ENCODE measurements at regions not wholly inside any gene's neighbourhood (a gene's known extent, or its start where the extent isn't known, plus 50 kb on each side); places are given as distances from the start of the nearest gene placed in this dataset.

DNA sequence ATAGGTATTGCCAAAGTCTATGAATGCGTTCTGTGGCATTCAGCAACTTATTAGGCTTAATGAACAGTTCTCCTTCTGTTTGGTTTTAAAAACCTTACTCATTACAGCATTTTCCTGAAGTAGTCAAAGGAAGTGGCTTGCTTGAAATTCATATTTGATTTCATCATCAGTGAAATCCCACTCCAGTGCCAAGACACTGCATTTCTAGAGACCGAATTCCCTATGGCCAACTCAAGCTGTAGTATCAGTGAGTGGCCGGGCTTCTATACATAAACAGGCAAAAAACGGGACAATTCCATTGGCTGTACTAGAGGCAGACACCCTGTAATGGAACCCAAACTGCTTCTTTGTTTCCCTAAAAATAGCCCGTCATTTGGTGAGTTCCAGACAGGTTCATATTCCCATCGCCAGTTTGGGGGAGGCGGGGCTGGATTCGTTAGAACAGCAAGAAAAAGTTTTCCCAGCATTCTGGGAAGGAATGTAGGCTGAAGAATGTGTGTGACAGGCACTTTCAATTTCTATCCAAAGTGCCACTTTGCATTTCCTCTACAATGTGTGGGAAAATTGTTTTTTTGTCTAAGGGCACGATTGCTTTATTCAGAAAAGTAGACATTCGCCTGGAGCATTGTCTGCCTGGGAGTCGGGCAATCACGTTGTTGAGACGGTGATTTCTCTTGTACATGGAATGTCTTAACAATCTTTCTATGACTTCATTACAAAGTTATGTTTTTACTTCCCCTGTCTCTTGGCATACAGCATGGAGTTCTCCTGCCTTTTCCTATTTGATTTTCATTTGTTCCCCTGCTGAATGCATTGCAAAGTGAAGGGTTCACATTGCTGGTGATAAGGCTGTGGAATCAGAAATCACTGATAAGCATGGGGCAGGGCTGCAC is 141.8 kb upstream of the MAST4 start:
- DNase-seq (ENCODE audit: insufficient read length, low spot score): no peak
- no peak for FAIRE-seq

DNA sequence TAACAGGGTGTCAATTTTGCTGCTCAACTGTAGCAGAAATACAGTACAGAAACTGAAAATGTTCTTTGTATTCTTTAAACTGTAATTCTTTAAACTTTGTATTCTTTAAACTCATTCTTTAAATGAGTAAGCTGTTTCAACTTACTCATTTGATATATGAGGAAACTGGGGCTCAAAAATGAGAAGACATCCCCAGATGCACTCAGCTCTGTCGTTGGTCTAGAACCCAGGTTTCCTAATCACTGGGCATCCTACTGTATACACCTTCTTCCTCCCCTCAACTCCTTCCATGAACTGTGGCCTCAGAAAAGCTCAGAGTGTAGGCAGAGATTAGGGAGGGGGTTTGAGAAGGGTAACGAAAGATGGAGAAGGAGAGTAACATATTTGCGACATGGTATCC is 136.5 kb upstream of the MAST4 start:
- DNase-seq (ENCODE audit: insufficient read length, low spot score) (no peak), FAIRE-seq (no peak)

DNA sequence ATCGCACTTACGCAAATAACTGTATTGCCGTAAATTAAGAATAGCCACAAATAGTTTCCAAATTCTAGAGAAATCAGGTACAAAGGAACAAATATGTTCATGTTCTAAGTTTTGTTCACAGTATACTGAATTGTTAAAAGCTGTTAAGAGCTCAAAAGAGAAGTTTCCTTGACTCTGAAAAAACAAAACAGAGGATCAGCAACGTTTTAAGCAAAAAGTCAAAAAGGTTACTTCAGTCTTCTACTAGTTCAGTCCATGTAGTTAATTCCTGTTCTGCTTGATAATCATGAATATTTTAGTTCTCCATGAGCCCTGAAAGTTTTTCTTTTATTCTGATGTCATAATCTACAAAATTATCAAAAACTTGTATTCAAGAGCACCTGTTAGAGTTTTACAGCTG is 128.6 kb upstream of the MAST4 start:
- FAIRE-seq (no peak), DNase-seq (ENCODE audit: insufficient read length, low spot score) (no peak)

DNA sequence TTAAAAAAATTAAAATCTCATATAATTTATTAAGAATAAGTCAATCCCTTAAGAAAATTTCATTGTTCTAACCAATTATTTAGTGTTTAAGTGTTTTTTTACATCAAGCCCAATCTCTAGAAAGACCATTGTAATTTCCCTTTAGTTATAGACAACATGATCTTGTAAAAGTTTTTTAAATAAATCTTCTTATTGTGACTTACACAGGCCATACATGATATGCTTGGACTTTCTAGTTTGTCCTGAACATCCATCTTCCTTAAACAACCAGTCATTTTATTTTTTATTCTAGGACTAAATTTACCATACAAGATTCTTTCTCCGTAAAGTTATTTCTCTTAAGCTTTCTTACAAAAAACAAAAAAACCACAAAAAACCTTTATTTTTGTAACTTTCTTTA is 126.5 kb upstream of the MAST4 start:
- FAIRE-seq (no peak), DNase-seq (ENCODE audit: insufficient read length, low spot score) (no peak)

DNA sequence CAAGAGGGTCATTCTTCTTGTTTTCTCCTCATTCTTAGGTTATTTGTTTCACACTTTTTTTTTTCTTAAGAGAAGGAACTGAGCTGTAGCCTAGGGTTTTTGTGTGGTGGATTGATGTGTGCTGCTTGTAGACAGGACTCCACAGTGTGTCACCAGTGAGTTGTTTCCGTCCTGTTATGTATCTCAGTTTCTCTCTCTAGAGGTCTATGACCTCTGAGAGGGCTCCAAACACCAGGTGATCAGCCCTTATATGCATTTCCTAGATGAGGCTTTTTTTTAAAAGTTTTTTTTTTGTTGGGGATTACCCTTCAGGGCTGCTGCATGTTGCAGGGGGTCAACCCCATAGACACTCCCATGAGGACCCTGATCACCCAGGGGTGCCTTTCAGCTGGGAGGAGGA is 124.2 kb upstream of the MAST4 start:
- FAIRE-seq (no peak), DNase-seq (ENCODE audit: insufficient read length, low spot score) (no peak)

DNA sequence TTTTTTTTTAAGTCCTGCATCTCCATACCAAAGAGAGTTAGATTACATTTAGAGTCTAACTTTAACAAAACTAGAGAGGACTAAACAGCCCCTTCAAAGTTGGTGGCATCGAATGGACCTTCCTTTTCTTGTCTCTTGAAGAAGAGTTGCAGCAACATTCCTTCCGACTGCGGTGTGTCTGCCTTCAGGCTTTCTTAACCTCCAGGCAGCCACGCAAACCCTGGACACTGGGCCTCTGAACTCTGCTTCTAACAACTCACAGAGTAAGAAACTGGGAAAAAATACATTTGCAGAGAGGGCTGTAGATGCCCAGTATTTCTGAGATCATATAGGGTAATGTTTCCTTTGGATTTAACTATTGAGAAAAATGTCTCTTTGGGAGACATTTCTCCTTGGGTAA is 120.5 kb upstream of the MAST4 start:
- no peak for FAIRE-seq

DNA sequence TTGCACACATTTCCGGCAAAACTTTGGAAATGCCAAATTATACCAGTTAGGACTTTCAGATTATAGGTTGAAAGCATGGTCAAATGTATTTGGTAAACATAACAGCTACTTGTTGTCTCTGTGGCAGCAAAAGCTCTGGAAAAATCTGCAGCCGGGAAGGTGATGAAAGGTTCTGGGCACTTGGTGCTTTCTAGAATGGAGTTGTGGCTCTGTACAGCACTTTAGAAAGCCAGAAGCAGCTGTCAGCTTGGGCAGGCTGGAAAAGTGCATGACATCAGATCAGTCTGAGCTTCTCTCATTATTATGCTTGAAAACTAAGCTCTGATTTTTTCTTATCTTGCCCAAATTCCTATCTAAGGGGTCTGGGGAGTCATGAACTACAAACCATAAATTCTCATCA is 118.6 kb upstream of the MAST4 start:
- DNase-seq (ENCODE audit: insufficient read length, low spot score) (no peak), FAIRE-seq (no peak)

More for the DNA sequence above, 120.5 kb upstream of the MAST4 start:
- DNase-seq (ENCODE audit: insufficient read length, low spot score): no peak

DNA sequence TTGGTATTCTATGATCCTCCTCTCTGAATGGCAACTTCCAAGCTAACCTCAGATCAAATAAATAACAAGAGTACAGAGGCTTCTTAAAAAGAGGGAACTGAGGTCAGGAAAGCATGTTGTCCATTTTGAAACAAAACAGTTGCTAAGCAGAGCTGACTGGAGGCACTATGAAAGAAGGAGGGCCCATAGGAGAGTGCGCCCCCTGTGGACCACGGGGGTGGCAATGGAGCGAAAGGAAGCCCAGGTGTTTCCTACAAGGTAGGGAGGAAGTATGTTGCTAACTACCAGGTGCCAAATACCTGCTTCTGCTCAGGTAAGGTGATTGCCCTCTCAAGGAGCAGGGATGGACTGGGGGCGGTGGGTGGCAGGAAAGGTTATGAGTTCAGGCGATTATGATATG is 101.8 kb upstream of the MAST4 start:
- no peak for FAIRE-seq
- no peak for DNase-seq (ENCODE audit: insufficient read length, low spot score)

DNA sequence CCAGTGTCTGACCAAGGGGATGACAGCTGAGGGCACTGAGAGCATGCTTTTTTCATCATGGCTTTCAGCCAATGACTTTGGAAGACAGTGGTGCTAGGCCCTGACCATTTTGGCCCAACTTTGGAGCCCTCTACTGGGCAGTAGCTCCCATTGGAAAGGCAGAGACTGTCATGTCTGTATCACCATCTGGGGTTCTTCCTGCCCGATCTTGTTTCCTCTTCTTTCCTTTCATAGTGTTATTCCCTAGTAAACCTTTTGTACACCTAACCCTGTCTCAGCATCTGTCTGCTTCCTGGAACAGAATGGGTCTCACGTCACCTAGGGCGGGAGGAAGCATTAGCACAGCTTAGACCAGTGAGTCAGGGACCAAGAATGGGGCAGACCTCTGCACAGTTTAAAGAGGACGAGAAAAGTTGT is 97.4 kb upstream of the MAST4 start:
- DNase-seq (ENCODE audit: insufficient read length, low spot score) (no peak), FAIRE-seq (no peak)

DNA sequence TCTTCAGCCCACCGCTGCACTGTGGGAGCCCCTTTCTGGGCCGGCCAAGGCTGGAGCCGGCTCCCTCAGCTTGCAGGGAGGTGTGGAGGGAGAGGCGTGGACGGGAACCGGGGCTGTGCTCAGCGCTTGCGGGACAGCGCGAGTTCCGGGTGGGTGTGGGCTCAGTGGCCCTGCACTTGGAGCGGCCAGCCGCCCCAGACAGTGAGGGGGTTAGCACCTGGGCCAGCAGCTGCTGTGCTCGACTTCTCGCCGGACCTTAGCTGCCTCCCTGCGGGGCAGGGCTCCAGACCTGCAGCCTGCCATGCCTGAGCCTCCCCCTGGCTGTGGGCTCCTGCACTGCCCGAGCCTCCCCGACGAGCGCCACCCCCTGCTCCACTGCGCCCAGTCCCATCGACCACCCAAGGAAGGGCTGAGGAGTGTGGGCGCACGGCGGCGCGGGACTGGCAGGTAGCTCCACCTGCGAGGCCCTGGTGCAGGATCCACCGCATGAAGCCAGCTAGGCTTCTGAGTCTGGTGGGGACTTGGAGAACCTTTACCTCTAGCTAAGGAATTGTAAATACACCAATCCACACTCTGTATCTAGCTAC is 92.9 kb upstream of the MAST4 start:
- no peak for FAIRE-seq

DNA sequence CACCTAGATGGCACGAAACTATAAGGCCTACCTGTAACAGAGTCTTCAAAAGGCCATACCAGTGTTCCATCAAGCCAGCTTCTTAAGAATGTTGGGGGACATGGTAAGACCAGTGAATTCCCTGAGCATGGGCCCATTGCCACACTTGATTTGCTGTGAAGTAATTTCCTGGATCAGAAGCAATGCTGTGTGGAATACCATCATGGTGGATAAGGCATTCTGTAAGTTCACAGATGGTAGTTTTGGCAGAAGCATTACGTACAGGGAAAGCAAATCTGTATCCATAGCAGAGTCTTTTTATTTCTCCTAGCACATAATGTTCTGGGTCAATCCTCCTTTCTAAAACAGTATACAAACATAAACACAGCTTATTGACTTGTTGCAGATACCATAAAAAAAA is 89.1 kb upstream of the MAST4 start:
- DNase-seq (ENCODE audit: insufficient read length, low spot score): no peak
- no peak for FAIRE-seq

More for the DNA sequence above, 92.9 kb upstream of the MAST4 start:
- DNase-seq (ENCODE audit: insufficient read length, low spot score): no peak

DNA sequence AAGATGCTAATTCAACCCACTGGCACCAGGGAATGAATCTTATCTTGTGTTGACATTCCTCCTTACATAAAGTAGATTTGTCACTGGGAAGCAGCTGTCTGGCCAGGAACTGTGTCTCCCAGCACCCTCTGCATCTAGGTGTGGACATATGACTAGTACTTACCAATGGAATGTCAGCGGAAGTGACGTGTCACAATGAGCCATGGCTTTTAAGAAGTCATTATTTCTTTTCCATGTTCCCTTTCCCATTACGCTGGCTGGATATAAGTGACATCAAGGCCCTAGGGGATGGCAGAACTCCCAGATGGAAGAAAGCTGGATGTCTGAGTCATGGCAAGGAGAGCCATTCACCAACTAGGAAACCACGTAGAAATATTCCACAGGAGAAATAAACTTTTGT is 84.7 kb upstream of the MAST4 start:
- FAIRE-seq: no peak
- DNase-seq (ENCODE audit: insufficient read length, low spot score): no peak

DNA sequence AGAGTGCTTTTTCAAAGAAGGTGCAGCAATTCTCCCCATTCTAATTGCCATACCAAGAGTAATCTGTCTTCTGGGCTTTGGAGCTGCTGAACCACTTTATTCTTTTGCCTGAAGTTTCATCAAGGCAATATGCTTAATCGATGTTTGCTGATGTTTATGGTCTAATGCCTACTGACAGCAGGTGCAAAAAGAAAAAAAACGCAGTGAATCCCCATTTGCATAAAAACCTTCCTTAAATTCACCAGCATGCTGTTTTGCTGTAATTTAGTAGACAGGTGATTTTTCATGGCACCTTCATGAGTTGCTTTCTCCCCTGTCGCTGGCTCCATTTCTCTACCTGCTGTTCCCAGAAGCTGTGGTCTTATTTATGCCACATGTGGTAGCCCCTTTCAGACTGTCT is 83.1 kb upstream of the MAST4 start:
- FAIRE-seq: no peak
- DNase-seq (ENCODE audit: insufficient read length, low spot score): no peak

DNA sequence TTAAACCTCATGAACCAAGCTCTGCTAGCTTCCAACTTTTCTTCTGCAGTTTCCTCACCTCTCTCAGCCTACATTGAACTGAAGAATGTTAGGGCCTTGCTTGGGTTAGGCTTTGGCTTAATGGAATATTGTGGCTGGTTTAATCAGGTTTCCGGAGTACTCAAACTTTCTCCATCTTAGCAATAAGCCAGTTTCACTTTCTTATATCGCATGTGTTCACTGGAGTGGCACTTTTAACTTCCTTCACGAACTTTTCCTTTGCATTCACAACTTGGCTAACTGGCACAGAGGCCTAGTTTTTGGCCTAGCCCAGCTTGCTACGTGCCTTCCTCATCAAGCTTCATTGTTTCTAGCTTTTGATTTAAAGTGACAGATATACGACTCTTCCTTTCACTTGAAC is 81.0 kb upstream of the MAST4 start:
- FAIRE-seq (no peak), DNase-seq (ENCODE audit: insufficient read length, low spot score) (no peak)

DNA sequence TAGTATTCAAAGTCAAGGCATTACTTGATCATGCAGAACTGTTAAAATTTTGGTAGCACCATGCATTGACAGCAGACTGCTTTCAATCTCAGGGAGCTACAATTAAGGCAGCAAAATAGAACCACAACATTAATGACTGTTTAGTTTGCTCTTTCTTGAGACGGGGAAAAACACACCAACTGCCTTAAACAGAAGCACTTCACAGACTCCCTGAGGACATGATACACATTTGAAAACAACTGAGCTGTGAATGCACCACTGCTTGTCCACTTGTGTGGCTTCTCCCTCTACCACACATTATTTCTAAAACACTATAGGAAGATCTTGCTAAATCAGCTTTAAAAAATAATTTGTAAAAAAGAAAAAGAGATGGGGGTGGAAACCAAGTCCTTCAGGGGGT is 79.6 kb upstream of the MAST4 start:
- DNase-seq (ENCODE audit: insufficient read length, low spot score) (no peak), FAIRE-seq (no peak)

DNA sequence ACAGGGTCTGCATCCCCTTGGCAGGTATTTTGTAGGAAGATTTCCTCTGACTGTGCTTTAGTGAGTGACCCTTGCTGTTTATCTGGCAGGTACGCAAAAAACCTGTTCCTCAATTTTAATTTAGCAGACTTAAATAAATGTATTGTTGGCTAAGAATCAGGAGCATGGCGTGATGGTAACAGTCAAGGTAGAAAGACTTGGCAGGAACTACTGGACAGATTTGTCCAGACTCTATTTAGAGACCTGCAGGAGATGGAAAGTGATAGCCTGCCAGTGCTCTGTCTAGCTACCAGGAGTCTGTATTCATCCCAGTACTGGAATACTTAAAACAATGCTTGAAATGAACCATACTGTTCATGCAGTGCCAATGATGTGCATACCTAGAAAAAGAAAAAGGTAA is 78.8 kb upstream of the MAST4 start:
- DNase-seq (ENCODE audit: insufficient read length, low spot score): no peak
- no peak for FAIRE-seq

DNA sequence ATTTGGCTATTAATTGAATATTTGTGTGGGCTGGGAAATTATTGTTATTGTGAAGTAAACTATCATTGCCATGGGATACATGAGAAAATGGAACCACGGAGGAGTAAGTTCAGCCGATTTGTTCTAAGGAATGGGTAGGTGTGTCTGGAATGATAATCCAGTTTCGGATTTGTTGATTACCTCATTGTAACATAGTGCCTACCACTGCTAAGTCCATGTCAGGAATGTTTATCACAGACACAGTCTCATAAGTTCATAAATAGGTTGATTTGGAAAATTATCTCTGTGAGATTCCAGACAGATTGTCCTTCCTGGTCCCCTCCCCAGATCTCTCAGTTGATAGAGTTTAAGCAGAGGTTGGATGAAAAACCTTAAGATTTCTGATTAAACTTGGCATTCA is 78.1 kb upstream of the MAST4 start:
- no peak for FAIRE-seq
- no peak for DNase-seq (ENCODE audit: insufficient read length, low spot score)

DNA sequence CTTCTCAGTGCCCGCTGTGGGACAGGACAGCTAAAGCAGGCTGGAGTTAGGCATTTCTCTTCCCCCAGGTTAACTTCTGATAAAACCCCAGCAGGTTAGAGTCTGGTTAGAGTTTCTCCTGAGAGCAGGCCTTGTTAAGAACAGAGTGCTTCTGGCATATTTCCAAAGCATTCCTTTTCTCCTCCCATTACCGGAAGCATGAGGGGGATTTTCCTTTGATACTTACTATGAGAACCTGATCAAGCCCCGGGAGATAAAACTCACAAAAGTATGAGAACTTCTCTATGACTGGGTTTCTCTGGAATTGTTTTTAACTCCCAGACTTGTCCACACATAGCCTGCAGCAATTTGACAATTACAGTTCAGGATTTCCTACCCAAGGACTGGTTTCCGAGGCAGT is 77.4 kb upstream of the MAST4 start:
- no peak for FAIRE-seq

DNA sequence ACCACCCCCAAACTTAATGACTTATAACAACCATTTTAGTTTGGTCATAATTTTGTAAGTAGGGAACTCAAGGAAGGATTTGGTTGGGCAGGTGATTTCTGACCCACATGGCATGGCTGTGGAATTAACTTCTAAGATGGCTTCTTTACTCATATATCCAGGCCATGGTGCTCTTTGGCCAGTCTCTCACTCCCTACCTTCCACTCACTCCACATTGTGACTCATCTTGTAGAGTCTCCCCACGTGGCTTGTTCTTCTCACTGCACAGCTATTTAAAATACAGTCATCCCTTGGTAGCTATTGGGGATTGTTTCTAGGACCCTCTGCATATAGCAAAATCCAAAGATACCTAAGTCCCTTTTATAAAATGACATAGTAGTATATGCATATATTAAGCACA is 76.6 kb upstream of the MAST4 start:
- FAIRE-seq (no peak), DNase-seq (ENCODE audit: insufficient read length, low spot score) (no peak)

More for the DNA sequence above, 77.4 kb upstream of the MAST4 start:
- no peak for DNase-seq (ENCODE audit: insufficient read length, low spot score)

DNA sequence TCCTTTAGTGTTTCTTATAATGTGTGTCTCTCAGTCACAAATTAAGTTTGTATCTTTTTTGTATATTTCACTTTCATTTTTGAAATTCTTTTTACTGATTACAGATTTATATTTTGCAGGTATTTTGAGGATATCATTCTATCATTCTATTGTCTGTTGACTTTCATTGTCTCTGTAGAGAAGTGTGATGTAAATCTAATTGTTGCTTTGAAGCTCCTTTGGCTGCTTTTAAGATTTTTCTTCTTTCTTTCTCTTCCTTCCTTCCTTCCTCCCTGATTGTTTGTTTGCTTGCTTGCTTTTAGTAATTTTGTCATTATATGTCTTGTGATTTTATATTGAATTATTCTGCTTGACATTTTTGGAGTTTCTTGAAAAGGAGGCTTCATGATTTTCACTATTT is 75.3 kb upstream of the MAST4 start:
- DNase-seq (ENCODE audit: insufficient read length, low spot score) (no peak), FAIRE-seq (no peak)

DNA sequence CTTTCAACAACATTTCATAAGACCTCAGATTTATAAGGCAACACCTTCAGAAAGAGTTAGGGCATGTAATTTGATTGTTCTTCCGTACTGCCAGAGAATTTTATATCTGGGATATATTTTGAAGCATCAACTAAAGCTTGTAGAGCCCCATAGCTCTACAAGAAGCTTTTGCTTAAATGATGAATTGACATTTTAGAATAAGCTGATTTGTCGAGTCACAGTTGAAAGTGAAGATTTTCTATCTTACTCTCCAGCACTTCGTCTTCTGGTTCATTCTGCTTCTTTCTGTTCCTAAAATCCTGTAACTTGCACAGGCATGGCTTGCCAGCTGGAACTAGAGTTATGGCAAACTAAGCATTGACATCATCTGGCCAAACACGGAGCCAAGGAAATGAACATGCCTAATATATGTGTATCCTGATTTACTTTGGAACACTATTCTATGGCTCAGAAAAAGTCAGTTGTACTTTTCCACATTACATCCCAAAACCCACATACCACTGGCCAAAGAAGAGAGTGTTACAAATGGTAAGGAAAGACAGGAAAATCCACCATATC is 68.6 kb upstream of the MAST4 start:
- DNase-seq (ENCODE audit: insufficient read length, low spot score) (no peak), FAIRE-seq (no peak)

DNA sequence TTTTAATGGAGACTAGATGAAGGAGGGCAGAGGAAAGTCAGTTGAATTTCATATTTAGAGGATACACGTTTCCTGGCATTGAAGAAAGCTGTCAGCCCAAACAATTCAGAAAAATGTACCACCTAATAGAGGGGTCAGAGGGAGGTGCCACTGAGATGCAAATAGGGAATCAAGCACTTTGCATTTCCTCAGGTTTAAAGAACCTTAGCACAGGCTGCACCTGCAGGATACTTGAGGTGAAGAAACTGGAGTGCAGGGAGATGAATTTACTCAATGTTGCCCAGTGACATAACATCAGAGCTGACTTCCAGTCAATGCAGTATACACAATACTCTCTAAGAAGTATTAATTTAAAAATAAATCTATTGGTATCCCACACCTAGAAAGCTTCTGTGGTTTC is 67.0 kb upstream of the MAST4 start:
- FAIRE-seq: no peak

More for the DNA sequence above, 67.0 kb upstream of the MAST4 start:
- DNase-seq (ENCODE audit: insufficient read length, low spot score): no peak
